Adrenal gland (tissue), 9 donors: ENCODE measurements at regions not wholly inside any gene's neighbourhood (a gene's known extent, or its start where the extent isn't known, plus 50 kb on each side); places are given as distances from the start of the nearest gene placed in this dataset.

Experiments used
- DNase-seq, 7 donors: peaks; one replicate each; pipeline ENCODE4 v3.0.0-alpha.2; 2019 to 2020
- H3K27ac ChIP-seq, 5 donors: fragments of 200-600 bp; sonication (generic) in 4 of 5; 1 replicate in 3 of 5; 2 replicates in 2 of 5; pipeline versions ENCODE4 v1.5.1 to v1.8.0; 2016 to 2020; ENCODE audit warnings: mild to moderate bottlenecking in 1 of 5
- H3K27me3 ChIP-seq: fragments of 200-600 bp; 2 replicates; pipeline ENCODE4 v1.8.0; 2021
- H3K36me3 ChIP-seq, 2 donors: fragments of 200-600 bp; replicated peaks in 1 of 2; 1 replicate in 1 of 2; 2 replicates in 1 of 2; pipeline versions ENCODE4 v1.5.1 to v1.8.0; 2018 to 2022
- H3K4me1 ChIP-seq, 2 donors: fragments of 200-600 bp; replicated peaks in 1 of 2; 1 replicate in 1 of 2; 2 replicates in 1 of 2; pipeline versions ENCODE4 v1.5.1 to v1.8.0; 2018 to 2021
- H3K4me3 ChIP-seq, 4 donors: fragments of 200-600 bp; sonication (generic) in 3 of 4; one replicate each; pipeline ENCODE4 v1.5.1; 2016 to 2018
- H3K9me3 ChIP-seq, 3 donors: fragments of 200-600 bp; sonication (generic) in 1 of 3; replicated peaks in 1 of 3; 1 replicate in 2 of 3; 2 replicates in 1 of 3; pipeline versions ENCODE4 v1.5.1 to v1.8.0; 2016 to 2021
- CTCF ChIP-seq, 6 experiments: fragments of 450-650 bp in 4 of 6; fragments of 200-600 bp in 2 of 6; sonication (generic) in 1 of 6; IDR thresholded peaks; 1 replicate in 5 of 6; 2 replicates in 1 of 6; pipeline versions ENCODE4 v1.5.1 to v1.8.0; 2016 to 2021; ENCODE audit warnings: antibody characterized with exemption in 6 of 6, mild to moderate bottlenecking in 2 of 6, moderate library complexity in 1 of 6
- POLR2A ChIP-seq, 2 donors: fragments of 450-650 bp; IDR thresholded peaks; one replicate each; pipeline ENCODE4 v1.6.1; 2017; ENCODE audit warnings: antibody characterized with exemption in 2 of 2, mild to moderate bottlenecking in 2 of 2, moderate library complexity in 1 of 2
- WGBS, 4 donors: extraction: QIAGEN DNeasy Blood & Tissue Kit in 2 of 4; methylation state at CpG; one replicate each; pipeline versions ENCODE4 v1.1.5 to v1.1.7; 2013 to 2017; 5-methylcytosine and 5-hydroxymethylcytosine counted together
- intact Hi-C, 2 donors: fragments of 100-400 bp; cut with DNase I; formaldehyde crosslinking; loops; one replicate each; pipeline versions ENCODE4 v1.14.1 to v1.15.0; 2022 to 2023
- donor health status: healthy with polysubstance abuse.
- donor health status: Bipolar disorder and iron deficiency.
- donor health status: DM: yes; HTN: yes; CAD: no.
- donor health status: DM: no; HTN: no; CAD: no.
- donor health status: DM: no; HTN: no; CAD: no.

GRCh38 chr3:40969341-40969740 lies 230.0 kb upstream of the CTNNB1 start:
- Histone ChIP-seq H3K9me3 (no peaks in the 10 kb centered on the region), H3K4me1 (peaks cover 9 to 25% of the 10 kb centered on the region in 2 donors), H3K4me3 (no peak overlapping the region), H3K27me3 (no peaks in the 10 kb centered on the region), H3K27ac (no peak overlapping the region), H3K36me3 (no peaks in the 10 kb centered on the region)
- TF ChIP-seq POLR2A (IDR thresholded peaks at IDR 0.05) (no peak), CTCF (IDR thresholded peaks at IDR 0.05) (no peak)
- WGBS, 4 donors, result 82 to 94% (median 88%) methylated on average over 3 of the region's 3 CpGs
- no peak for DNase-seq
- intact Hi-C loops, result no loop called here

GRCh38 chr3:40969756-40970466 lies 229.4 kb upstream of the CTNNB1 start:
- intact Hi-C loops, result no loop called here
- Histone ChIP-seq H3K27me3 (no peaks in the 10 kb centered on the region), H3K4me1 (peaks cover 9 to 25% of the 10 kb centered on the region in 2 donors), H3K9me3 (no peaks in the 10 kb centered on the region), H3K36me3 (no peaks in the 10 kb centered on the region), H3K27ac (no peak overlapping the region), H3K4me3 (no peak overlapping the region)
- TF ChIP-seq CTCF (IDR thresholded peaks at IDR 0.05) (no peak), POLR2A (IDR thresholded peaks at IDR 0.05) (no peak)
- WGBS, 4 donors, result 85 to 95% (median 91%) methylated on average over 3 of the region's 3 CpGs
- no peak for DNase-seq

GRCh38 chr3:40971191-40972168 lies 227.8 kb upstream of the CTNNB1 start:
- DNase-seq, result peak; percentile 58 to 92 (median 88)
- Histone ChIP-seq H3K9me3 (no peaks in the 10 kb centered on the region), H3K36me3 (no peaks in the 10 kb centered on the region), H3K4me1 (peaks cover 9 to 25% of the 10 kb centered on the region in 2 donors), H3K4me3 (no peak overlapping the region), H3K27me3 (no peaks in the 10 kb centered on the region), H3K27ac (peak overlapping the region in 4 of 5 donors; percentile 4 to 82 (median 67))
- intact Hi-C loops, result no loop called here
- TF ChIP-seq CTCF (IDR thresholded peaks at IDR 0.05) (peak in 1 of 6 experiments; percentile 4), POLR2A (IDR thresholded peaks at IDR 0.05) (no peak)
- WGBS, 4 donors, result 21 to 35% (median 30%) methylated on average over 10 of the region's 10 CpGs

- Histone ChIP-seq H3K4me3 (no peak overlapping the region), H3K36me3 (no peaks in the 10 kb centered on the region), H3K27me3 (no peaks in the 10 kb centered on the region), H3K4me1 (peaks cover 9 to 25% of the 10 kb centered on the region in 2 donors), H3K9me3 (no peaks in the 10 kb centered on the region), H3K27ac (peak overlapping the region in 3 of 5 donors; percentile 62 to 82 (median 72))
- WGBS, 4 donors, result 77 to 84% (median 81%) methylated on average over 4 of the region's 4 CpGs
- DNase-seq, result no peak
- intact Hi-C loops, result no loop called here
- TF ChIP-seq POLR2A (IDR thresholded peaks at IDR 0.05) (no peak), CTCF (IDR thresholded peaks at IDR 0.05) (no peak)
Measured at GRCh38 chr3:40972350-40972749, 227.0 kb upstream of the CTNNB1 start.
